ENCODE measurements at regions not wholly inside any gene's neighbourhood (a gene's known extent, or its start where the extent isn't known, plus 50 kb on each side); places are given as distances from the start of the nearest gene placed in this dataset.

DNA sequence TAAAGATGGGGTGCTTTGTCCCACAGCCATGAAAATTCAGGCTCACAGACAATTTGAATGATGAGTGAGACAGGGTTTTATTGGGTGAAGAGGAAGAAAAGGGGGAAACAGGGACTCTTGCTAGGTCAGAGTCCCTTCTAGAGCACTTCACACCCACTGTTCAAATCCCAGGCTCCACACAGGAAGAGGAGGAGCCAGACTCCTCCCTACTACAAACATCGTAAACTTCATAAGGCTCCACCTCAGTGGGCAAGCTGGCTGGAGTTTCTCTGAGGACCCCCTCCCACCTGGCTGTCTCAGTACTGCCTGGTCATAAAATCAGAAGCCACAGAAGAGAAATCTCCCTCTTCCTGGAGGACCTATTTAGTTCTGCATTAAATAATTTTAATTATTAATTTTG, 80.3 kb upstream of the KCNMB2 start:
- DNase-seq, result no peak

DNA sequence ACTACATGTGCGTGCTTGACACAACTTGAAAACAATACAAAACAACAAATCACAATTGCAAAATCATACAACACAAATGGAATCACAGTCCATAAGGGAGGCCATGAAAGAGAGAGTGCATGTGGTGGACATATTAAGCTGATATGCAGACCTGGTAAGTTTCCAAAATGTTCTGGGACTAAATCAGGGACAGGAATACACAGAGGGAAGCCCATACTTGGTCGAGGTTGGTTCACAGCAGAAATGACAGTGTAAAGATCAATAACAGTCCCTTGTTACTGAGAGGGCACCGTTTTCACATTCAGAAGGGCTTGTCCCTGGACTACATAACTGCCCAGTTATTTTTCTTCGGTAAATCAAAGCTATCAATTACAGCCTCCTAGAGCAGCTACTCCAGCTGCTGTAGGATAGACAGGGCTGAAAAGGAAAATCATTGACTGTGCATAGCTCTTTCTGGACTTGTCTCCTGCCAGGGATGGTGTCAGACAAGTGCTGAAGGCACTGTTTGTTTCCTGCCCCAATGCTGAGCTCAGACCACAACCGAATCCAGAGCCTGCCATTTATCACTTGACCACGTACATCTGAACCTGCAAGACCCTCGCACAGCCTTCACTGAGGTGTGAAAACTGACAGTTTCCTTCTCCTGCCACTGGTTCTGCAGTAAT, 79.5 kb upstream of the KCNMB2 start:
- DNase-seq, result no peak

GRCh38 chr3:178457511-178457910, 78.7 kb upstream of the KCNMB2 start:
- no peak for DNase-seq

- DNase-seq, result no peak
Observed at GRCh38 chr3:178458313-178459037, 77.8 kb upstream of the KCNMB2 start.

DNA sequence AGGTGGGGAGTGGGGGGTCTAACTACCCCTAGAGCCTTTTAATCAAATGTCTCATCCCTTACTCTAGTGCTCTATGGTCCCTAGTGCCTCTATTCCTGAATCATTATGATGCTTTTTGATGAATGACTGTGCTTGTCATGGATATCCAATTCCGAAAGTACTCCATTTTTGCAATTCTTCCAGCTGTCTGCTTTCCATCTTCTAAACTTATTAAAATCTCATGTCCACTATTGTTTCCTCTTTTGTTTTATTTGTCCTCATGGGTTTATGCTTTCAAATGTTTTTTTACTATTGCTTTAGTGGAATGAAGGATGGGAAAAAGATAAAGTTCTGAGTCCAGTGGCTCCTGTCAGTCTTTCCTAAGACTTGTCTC, 77.2 kb upstream of the KCNMB2 start:
- DNase-seq, result no peak

GRCh38 chr3:178465260-178466180, 70.7 kb upstream of the KCNMB2 start:
- no peak for DNase-seq

GRCh38 chr3:178472941-178473340, 63.3 kb upstream of the KCNMB2 start:
- DNase-seq, result no peak

GRCh38 chr3:178474526-178474925, 61.7 kb upstream of the KCNMB2 start:
- no peak for DNase-seq

GRCh38 chr3:178475062-178475461, 61.2 kb upstream of the KCNMB2 start:
- no peak for DNase-seq

DNA sequence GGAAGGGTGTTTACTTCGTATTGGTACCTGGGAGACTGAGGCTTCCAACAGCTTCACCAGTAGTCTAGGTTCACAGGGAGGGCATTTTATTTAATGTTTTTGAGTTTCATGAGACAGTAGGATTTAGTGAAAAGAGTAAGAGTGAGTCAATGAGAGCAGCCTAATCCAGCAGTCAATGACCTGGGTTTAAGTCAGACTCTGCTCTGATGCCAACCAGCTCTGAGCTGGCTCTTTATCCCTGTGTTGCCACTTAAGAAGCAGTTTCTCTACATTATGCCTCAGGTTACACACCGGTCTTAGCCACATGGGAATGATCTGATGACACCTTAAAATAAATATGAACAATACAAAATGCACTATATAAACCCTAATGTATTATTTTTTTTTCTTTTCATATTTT, 59.4 kb upstream of the KCNMB2 start:
- no peak for DNase-seq

GRCh38 chr3:178479446-178479845, 56.8 kb upstream of the KCNMB2 start:
- DNase-seq, result no peak

DNA sequence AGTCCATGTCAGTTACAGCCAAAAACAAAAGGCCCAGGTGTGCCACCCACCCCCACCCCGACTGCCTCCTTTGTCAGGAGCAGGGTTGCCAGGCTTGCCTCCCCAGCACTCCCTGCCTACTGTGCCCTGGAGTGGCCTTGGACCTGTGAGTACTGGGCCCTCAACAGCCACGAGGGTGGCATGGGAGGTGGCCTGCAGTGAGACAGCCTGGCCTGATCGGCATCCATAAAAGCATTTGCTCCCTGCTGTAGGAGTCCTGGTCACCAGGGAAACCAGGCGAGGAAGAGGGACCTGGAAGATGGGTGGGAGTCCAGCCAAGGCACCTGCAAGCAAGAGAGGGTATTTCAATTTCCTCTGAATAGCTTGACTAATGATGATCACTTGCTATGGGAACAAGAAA, 56.4 kb upstream of the KCNMB2 start:
- no peak for DNase-seq

DNA sequence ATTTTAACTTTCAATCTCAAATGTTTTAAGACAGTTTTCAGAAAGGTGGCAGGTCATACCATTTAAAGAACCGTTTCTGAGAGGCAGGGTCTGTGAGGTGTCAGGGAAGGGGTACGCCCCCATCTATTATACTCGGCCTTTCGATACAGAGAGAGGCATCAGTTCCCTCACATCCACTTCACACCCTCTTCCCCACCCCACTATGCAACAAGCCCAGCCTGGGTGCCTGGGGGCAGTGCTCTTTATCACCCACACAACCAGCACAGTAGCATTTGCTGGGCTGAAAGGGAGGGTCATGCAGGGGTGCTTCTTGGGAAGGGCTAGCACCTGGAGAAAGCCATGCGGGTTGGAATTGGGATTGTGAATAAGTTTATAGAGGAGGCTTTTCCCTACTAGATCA, 56.0 kb upstream of the KCNMB2 start:
- DNase-seq, result no peak

DNA sequence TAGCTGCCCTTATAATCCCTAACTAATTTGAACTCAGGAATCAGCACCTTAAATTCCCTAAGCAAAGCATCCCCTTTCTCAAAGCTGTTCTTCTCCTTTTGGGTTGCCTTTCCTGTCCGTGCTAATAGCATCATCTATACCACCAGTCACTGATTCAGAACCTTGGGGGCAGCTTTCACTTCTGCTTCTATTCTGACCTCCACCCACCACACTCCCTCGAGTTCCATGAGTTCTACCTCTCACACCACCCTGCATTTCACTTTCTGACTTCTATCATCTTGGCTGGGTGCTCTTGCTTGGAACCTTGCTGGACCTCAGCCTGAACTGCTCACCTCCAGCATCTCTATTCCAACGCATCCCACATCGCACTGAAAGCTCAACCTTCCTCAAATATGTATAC, 55.4 kb upstream of the KCNMB2 start:
- DNase-seq, result no peak

- DNase-seq, result no peak
Observed at GRCh38 chr3:178482981-178483380, 53.3 kb upstream of the KCNMB2 start.

- no peak for DNase-seq
Observed at GRCh38 chr3:178483704-178484103, 52.5 kb upstream of the KCNMB2 start.

- DNase-seq, result no peak
Observed at GRCh38 chr3:178485756-178486155, 50.5 kb upstream of the KCNMB2 start.
